ENCODE measurements at regions not wholly inside any gene's neighbourhood (a gene's known extent, or its start where the extent isn't known, plus 50 kb on each side); places are given as distances from the start of the nearest gene placed in this dataset.

DNA sequence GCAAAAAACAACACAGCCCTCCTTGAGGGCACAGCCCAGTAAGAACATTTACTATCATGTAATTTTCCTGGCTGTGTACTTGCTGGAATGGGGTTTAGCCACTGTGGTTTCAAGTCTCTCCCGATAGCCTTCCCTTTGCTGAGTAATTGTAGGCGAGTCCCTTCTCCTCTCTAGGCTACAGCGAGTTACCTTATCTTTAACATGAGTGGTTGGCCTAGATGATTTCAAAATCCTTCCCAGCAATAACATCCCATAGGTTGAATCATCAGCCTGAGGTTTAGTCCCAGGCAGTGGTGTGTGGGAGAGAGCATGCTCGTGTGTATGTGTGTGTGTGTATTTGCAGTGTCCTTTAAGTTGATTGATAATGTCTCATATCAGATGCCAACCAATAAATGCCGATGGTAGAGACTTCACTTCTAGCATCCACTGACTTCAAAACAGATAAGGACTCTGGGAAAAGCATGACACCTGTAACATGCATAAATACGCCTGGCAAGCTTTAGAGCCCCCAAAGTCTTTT is 142.9 kb upstream of the ZMIZ1 start:
- Histone ChIP-seq H3K9me3 (no peaks in the 10 kb centered on the region), H3K36me3 (no peaks in the 10 kb centered on the region), H3K4me1 (no peaks in the 10 kb centered on the region), H3K27ac (no peak overlapping the region), H3K27me3 (no peaks in the 10 kb centered on the region), H3K4me3 (no peak overlapping the region)
- no peak for TF ChIP-seq POLR2AphosphoS5 (IDR thresholded peaks at IDR 0.05)
- TF ChIP-seq, protein P1, sequence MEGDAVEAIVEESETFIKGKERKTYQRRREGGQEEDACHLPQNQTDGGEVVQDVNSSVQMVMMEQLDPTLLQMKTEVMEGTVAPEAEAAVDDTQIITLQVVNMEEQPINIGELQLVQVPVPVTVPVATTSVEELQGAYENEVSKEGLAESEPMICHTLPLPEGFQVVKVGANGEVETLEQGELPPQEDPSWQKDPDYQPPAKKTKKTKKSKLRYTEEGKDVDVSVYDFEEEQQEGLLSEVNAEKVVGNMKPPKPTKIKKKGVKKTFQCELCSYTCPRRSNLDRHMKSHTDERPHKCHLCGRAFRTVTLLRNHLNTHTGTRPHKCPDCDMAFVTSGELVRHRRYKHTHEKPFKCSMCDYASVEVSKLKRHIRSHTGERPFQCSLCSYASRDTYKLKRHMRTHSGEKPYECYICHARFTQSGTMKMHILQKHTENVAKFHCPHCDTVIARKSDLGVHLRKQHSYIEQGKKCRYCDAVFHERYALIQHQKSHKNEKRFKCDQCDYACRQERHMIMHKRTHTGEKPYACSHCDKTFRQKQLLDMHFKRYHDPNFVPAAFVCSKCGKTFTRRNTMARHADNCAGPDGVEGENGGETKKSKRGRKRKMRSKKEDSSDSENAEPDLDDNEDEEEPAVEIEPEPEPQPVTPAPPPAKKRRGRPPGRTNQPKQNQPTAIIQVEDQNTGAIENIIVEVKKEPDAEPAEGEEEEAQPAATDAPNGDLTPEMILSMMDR (IDR thresholded peaks at IDR 0.05) = no peak
- 61 to 66% methylated on average over 6 of the region's 6 CpGs for WGBS, 2 donors
- ATAC-seq (ENCODE audit: low FRiP score in 2 of 2) (peak in 1 of 2 donors; percentile 15), DNase-seq (no peak)

DNA sequence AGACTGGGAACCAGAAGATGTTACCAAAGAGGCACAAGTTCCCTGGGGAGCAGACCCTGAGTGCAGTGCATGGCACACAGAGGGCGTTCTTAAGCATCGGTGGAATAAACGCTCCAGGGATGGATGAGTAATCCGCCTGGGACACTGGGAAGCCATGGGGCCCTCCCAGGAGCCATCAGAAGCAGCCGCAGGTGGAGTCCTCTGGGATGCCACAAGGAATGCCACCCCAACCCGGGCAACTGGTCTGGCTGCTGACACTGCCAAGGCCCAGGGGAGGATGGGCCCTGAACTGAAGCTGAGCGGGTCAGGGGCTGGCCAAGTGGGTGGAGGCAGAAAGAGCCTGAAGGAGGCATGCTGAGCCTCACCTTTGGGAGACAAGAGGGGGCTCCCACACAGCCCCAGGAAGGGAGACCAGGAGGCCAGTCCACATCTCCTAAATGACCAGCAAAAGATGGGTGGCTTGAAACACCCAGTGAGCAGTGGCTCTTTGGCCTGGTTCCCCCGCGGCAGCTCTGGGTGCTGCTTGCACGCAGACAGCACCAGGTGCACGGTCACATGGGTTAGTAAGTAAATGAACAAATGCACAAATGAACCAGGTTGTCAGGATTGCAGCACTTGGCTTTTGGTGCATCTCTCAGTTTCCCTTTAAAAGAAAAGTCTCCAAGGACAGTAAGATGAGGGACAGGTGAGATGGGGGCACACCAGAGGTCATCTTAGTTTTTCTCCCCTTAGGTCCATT is 141.3 kb upstream of the ZMIZ1 start:
- no peaks in the 10 kb centered on the region for H3K36me3 ChIP-seq
- no peaks in the 10 kb centered on the region for H3K9me3 ChIP-seq
- ATAC-seq (ENCODE audit: low FRiP score in 2 of 2) (peak in 1 of 2 donors; percentile 15), DNase-seq (no peak)
- peaks cover 0 to 8% (median 3%) of the 10 kb centered on the region in 4 donors for H3K4me1 ChIP-seq
- H3K27me3 ChIP-seq = no peaks in the 10 kb centered on the region
- TF ChIP-seq POLR2A (IDR thresholded peaks at IDR 0.05) (no peak), EP300 (IDR thresholded peaks at IDR 0.05) (no peak), POLR2AphosphoS5 (IDR thresholded peaks at IDR 0.05) (no peak)
- TF ChIP-seq, protein P1 (IDR thresholded peaks at IDR 0.05) = no peak
- 93 to 94% methylated on average over 9 to 11 of the region's 11 CpGs for WGBS, 2 donors
- no peak overlapping the region for H3K4me3 ChIP-seq
- H3K27ac ChIP-seq = no peak overlapping the region

DNA sequence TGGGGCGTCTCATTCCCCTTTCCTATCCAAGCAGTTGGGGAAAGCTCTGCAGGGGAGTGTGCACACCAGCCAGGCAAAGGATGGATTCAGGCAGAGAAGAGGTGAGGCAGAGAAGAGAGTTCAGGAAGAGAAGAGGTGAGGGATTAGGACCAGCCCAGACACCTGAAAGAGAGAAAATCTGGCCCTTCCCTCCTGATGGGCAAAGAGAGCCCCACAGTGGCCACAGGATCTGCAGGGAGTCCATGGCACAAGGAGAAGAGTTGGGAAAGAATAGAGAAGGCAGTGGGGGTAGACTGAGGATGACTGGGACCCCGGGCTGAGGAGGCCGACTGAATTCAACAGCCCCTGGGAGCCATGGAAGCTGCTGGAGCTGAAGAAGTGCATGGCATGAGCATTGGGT is 140.4 kb upstream of the ZMIZ1 start:
- no peak overlapping the region for H3K4me3 ChIP-seq
- H3K36me3 ChIP-seq = no peaks in the 10 kb centered on the region
- H3K27ac ChIP-seq = no peak overlapping the region
- peaks cover 0 to 8% (median 3%) of the 10 kb centered on the region in 4 donors for H3K4me1 ChIP-seq
- no peaks in the 10 kb centered on the region for H3K9me3 ChIP-seq
- TF ChIP-seq POLR2A (IDR thresholded peaks at IDR 0.05) (no peak), EP300 (IDR thresholded peaks at IDR 0.05) (no peak), POLR2AphosphoS5 (IDR thresholded peaks at IDR 0.05) (no peak)
- TF ChIP-seq, protein P1 (IDR thresholded peaks at IDR 0.05) = no peak
- WGBS, 2 donors = 93 to 96% methylated on average over 3 of the region's 3 CpGs
- ATAC-seq (ENCODE audit: low FRiP score in 2 of 2) (no peak), DNase-seq (no peak)
- no peaks in the 10 kb centered on the region for H3K27me3 ChIP-seq

DNA sequence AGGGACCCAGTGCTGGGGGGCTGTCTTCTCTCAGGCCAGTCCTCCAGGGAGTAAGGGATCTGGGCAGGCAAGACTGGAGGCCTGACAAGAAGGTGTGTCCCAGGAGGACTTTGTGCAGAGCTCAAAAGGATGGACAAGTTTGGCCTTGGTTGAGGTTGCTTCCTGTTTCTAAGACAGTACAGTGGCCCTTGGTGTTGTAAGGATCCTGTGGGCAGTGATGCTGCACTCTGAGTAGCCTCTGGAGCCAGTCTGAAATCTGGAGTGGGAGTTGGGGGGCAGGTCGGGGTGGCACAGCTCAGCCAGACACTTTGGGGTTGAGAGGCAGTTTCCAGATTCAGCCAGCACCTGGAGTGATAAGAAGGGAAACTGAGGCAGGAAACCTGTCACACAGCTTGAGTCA is 139.2 kb upstream of the ZMIZ1 start:
- Histone ChIP-seq H3K4me1 (peaks cover 0 to 11% (median 4%) of the 10 kb centered on the region in 4 donors), H3K9me3 (no peaks in the 10 kb centered on the region), H3K27me3 (no peaks in the 10 kb centered on the region), H3K4me3 (no peak overlapping the region), H3K27ac (no peak overlapping the region), H3K36me3 (no peaks in the 10 kb centered on the region)
- no peak for TF ChIP-seq POLR2AphosphoS5 (IDR thresholded peaks at IDR 0.05)
- no peak for TF ChIP-seq POLR2A (IDR thresholded peaks at IDR 0.05)
- TF ChIP-seq, protein P1 (IDR thresholded peaks at IDR 0.05) = no peak
- no peak for TF ChIP-seq EP300 (IDR thresholded peaks at IDR 0.05)
- 86 to 100% methylated on average over 1 of the region's 1 CpG for WGBS, 2 donors
- no peak for ATAC-seq (ENCODE audit: low FRiP score in 2 of 2)
- no peak for DNase-seq
